Vagina (tissue), 2 donors: ENCODE measurements at regions not wholly inside any gene's neighbourhood (a gene's known extent, or its start where the extent isn't known, plus 50 kb on each side); places are given as distances from the start of the nearest gene placed in this dataset.

Source experiments
- DNase-seq, 2 donors: peaks; one replicate each; pipeline ENCODE4 v3.0.0-alpha.2; 2017; ENCODE audit errors: extremely low spot score in 2 of 2
- H3K27ac ChIP-seq: fragments of 200-600 bp; sonication (generic); one replicate; pipeline ENCODE4 v1.5.1; 2019
- H3K27me3 ChIP-seq: fragments of 200-600 bp; sonication (generic); one replicate; pipeline ENCODE4 v1.5.1; 2019
- H3K36me3 ChIP-seq, 2 donors: fragments of 200-600 bp; sonication (generic); one replicate each; pipeline ENCODE4 v1.5.1; 2017 to 2019
- H3K4me1 ChIP-seq: fragments of 200-600 bp; sonication (generic); one replicate; pipeline ENCODE4 v1.5.1; 2019
- H3K4me3 ChIP-seq, 2 donors: fragments of 200-600 bp; sonication (generic); 1 replicate in 1 of 2; 2 replicates in 1 of 2; pipeline ENCODE4 v1.5.1; 2016 to 2019
- H3K9me3 ChIP-seq: fragments of 200-600 bp; sonication (generic); one replicate; pipeline ENCODE4 v1.5.1; 2019
- CTCF ChIP-seq, 3 experiments: fragments of 450-650 bp in 2 of 3; fragments of 200-600 bp in 1 of 3; sonication (generic) in 1 of 3; IDR thresholded peaks; one replicate each; pipeline ENCODE4 v1.5.1; 2017 to 2019; ENCODE audit warnings: antibody characterized with exemption in 3 of 3, mild to moderate bottlenecking in 2 of 3, moderate library complexity in 2 of 3
- POLR2A ChIP-seq, 2 donors: fragments of 450-650 bp; IDR thresholded peaks; one replicate each; pipeline ENCODE4 v1.6.1; 2017; ENCODE audit warnings: antibody characterized with exemption in 2 of 2, mild to moderate bottlenecking in 2 of 2, moderate library complexity in 2 of 2
- POLR2AphosphoS5 ChIP-seq, 2 donors: sonication (generic); formaldehyde crosslinking; IDR thresholded peaks; one replicate each; pipeline ENCODE4 v1.9.0; 2017; ENCODE audit warnings: antibody characterized with exemption in 2 of 2, mild to moderate bottlenecking in 2 of 2, low read depth in 1 of 2; ENCODE audit not compliant: insufficient read depth in 1 of 2
- intact Hi-C: fragments of 100-400 bp; cut with DNase I; formaldehyde crosslinking; loops from one replicate; pipeline ENCODE4 v1.15.1; 2023

- TF ChIP-seq POLR2AphosphoS5 (IDR thresholded peaks at IDR 0.05; ENCODE audit: insufficient read depth in 1 of 2, low read depth in 1 of 2) (no peak), POLR2A (IDR thresholded peaks at IDR 0.05) (no peak), CTCF (IDR thresholded peaks at IDR 0.05) (no peak)
- H3K9me3 ChIP-seq: no peaks in the 10 kb centered on the region
Observed at GRCh38 chr11:90783111-90783510, 560.3 kb upstream of the CHORDC1 start.

GRCh38 chr11:90779098-90779497 lies 556.2 kb upstream of the CHORDC1 start:
- no peak for DNase-seq
- Histone ChIP-seq H3K4me3 (no peak overlapping the region), H3K9me3 (no peaks in the 10 kb centered on the region), H3K4me1 (no peaks in the 10 kb centered on the region), H3K27ac (no peak overlapping the region), H3K27me3 (no peaks in the 10 kb centered on the region), H3K36me3 (no peaks in the 10 kb centered on the region)
- no peak for TF ChIP-seq POLR2A (IDR thresholded peaks at IDR 0.05)
- no peak for TF ChIP-seq CTCF (IDR thresholded peaks at IDR 0.05)
- TF ChIP-seq POLR2AphosphoS5 (IDR thresholded peaks at IDR 0.05; ENCODE audit: insufficient read depth in 1 of 2, low read depth in 1 of 2): no peak
- intact Hi-C loops: no loop called here

More at GRCh38 chr11:90783111-90783510, 560.3 kb upstream of the CHORDC1 start:
- Histone ChIP-seq H3K27ac (no peak overlapping the region), H3K4me3 (no peak overlapping the region), H3K27me3 (no peaks in the 10 kb centered on the region), H3K4me1 (no peaks in the 10 kb centered on the region), H3K36me3 (no peaks in the 10 kb centered on the region)
- intact Hi-C loops: no loop called here
- DNase-seq: no peak

GRCh38 chr11:90775567-90776165 lies 552.8 kb upstream of the CHORDC1 start:
- DNase-seq: no peak
- H3K36me3 ChIP-seq: no peaks in the 10 kb centered on the region
- intact Hi-C loops: no loop called here
- H3K4me3 ChIP-seq: no peak overlapping the region
- no peaks in the 10 kb centered on the region for H3K27me3 ChIP-seq
- no peaks in the 10 kb centered on the region for H3K9me3 ChIP-seq
- no peak overlapping the region for H3K27ac ChIP-seq
- TF ChIP-seq POLR2AphosphoS5 (IDR thresholded peaks at IDR 0.05; ENCODE audit: insufficient read depth in 1 of 2, low read depth in 1 of 2) (no peak), CTCF (IDR thresholded peaks at IDR 0.05) (no peak), POLR2A (IDR thresholded peaks at IDR 0.05) (no peak)
- H3K4me1 ChIP-seq: no peaks in the 10 kb centered on the region

- no peak for TF ChIP-seq POLR2AphosphoS5 (IDR thresholded peaks at IDR 0.05; ENCODE audit: insufficient read depth in 1 of 2, low read depth in 1 of 2)
- TF ChIP-seq CTCF (IDR thresholded peaks at IDR 0.05): no peak
- no peak for TF ChIP-seq POLR2A (IDR thresholded peaks at IDR 0.05)
- no peaks in the 10 kb centered on the region for H3K36me3 ChIP-seq
- no peaks in the 10 kb centered on the region for H3K27me3 ChIP-seq
- no peak overlapping the region for H3K4me3 ChIP-seq
- no peak overlapping the region for H3K27ac ChIP-seq
- H3K9me3 ChIP-seq: no peaks in the 10 kb centered on the region
- intact Hi-C loops: no loop called here
- H3K4me1 ChIP-seq: no peaks in the 10 kb centered on the region
- DNase-seq: no peak
Observed at GRCh38 chr11:90774727-90775566, 552.1 kb upstream of the CHORDC1 start.

GRCh38 chr11:90770007-90770406 lies 547.2 kb upstream of the CHORDC1 start:
- TF ChIP-seq POLR2A (IDR thresholded peaks at IDR 0.05): no peak
- no peak for TF ChIP-seq CTCF (IDR thresholded peaks at IDR 0.05)
- TF ChIP-seq POLR2AphosphoS5 (IDR thresholded peaks at IDR 0.05; ENCODE audit: insufficient read depth in 1 of 2, low read depth in 1 of 2): no peak
- H3K9me3 ChIP-seq: no peaks in the 10 kb centered on the region
- DNase-seq: no peak
- H3K4me3 ChIP-seq: no peak overlapping the region
- no peaks in the 10 kb centered on the region for H3K27me3 ChIP-seq
- no peak overlapping the region for H3K27ac ChIP-seq
- no peaks in the 10 kb centered on the region for H3K36me3 ChIP-seq
- intact Hi-C loops: no loop called here
- H3K4me1 ChIP-seq: no peaks in the 10 kb centered on the region
